ENCODE measurements at regions not wholly inside any gene's neighbourhood (a gene's known extent, or its start where the extent isn't known, plus 50 kb on each side); places are given as distances from the start of the nearest gene placed in this dataset.

GRCh38 chr22:23497016-23497885 lies 82.8 kb downstream of the IGLL1 start:
- TF ChIP-seq CTCF (IDR thresholded peaks at IDR 0.05): no peak
- TF ChIP-seq POLR2A (IDR thresholded peaks at IDR 0.05): no peak

Measured in heart left ventricle (tissue), 13 donors.